ENCODE measurements at regions not wholly inside any gene's neighbourhood (a gene's known extent, or its start where the extent isn't known, plus 50 kb on each side); places are given as distances from the start of the nearest gene placed in this dataset.

- no peak for TF ChIP-seq EZH2 (IDR thresholded peaks at IDR 0.05)
- TF ChIP-seq POLR2AphosphoS5 (IDR thresholded peaks at IDR 0.05; ENCODE audit: borderline replicate concordance, low read depth, low read length): no peak
These were observed 55.6 kb upstream of the GRK3 start for GRCh38 chr22:25508761-25509321.
